Astrocyte of the spinal cord (primary cell): ENCODE measurements at regions not wholly inside any gene's neighbourhood (a gene's known extent, or its start where the extent isn't known, plus 50 kb on each side); places are given as distances from the start of the nearest gene placed in this dataset.

ENCODE experiments used
- DNase-seq: peaks from one replicate; pipeline ENCODE4 v3.0.0; 2011; ENCODE audit warnings: low read depth, low spot score
- H3K4me3 ChIP-seq: 2 replicates; pipeline ENCODE4 v1.5.1; 2011; ENCODE audit warnings: low read depth, mild to moderate bottlenecking, low read length, moderate library complexity
- CTCF ChIP-seq: IDR thresholded peaks from 2 replicates; pipeline ENCODE4 v1.5.1; 2012; ENCODE audit warnings: low read depth, mild to moderate bottlenecking, low read length, inconsistent platforms
- in situ Hi-C: cut with HindIII; loops from 2 replicates; pipeline ENCODE4 v1.10.0; 2017; ENCODE audit warnings: low sequenced_read_pairs

- DNase-seq: no peak
- in situ Hi-C loops: no loop called here
- H3K4me3 ChIP-seq: no peak overlapping the region
- no peak for TF ChIP-seq CTCF
Observed at GRCh38 chr11:15547685-15548084, 433.0 kb downstream of the INSC start.

- in situ Hi-C loops: no loop called here
- no peak for DNase-seq
- no peak for TF ChIP-seq CTCF
- no peak overlapping the region for H3K4me3 ChIP-seq
Observed at GRCh38 chr11:15551901-15552851, 437.5 kb downstream of the INSC start.

- no peak overlapping the region for H3K4me3 ChIP-seq
- TF ChIP-seq CTCF: no peak
- no peak for DNase-seq
- in situ Hi-C loops: no loop called here
Observed at GRCh38 chr11:15555161-15555560, 440.4 kb downstream of the INSC start.

GRCh38 chr11:15557457-15558230, 442.9 kb downstream of the INSC start:
- H3K4me3 ChIP-seq: no peak overlapping the region
- in situ Hi-C loops: no loop called here
- DNase-seq: no peak
- no peak for TF ChIP-seq CTCF

- TF ChIP-seq CTCF: no peak
- H3K4me3 ChIP-seq: no peak overlapping the region
- no peak for DNase-seq
- in situ Hi-C loops: no loop called here
Observed at GRCh38 chr11:15558513-15559181, 443.9 kb downstream of the INSC start.

GRCh38 chr11:15560689-15561467, 446.2 kb downstream of the INSC start:
- in situ Hi-C loops: no loop called here
- no peak overlapping the region for H3K4me3 ChIP-seq
- DNase-seq: no peak
- TF ChIP-seq CTCF: no peak
